HCT116 (cell line): ENCODE measurements at regions not wholly inside any gene's neighbourhood (a gene's known extent, or its start where the extent isn't known, plus 50 kb on each side); places are given as distances from the start of the nearest gene placed in this dataset.

Experiments used
- ATAC-seq: fragments of 200-7000 bp; cut with Tn5 transposase; 2 replicates; pipeline ENCODE4 v1.9.1; 2020; ENCODE audit warnings: mild to moderate bottlenecking, moderate library complexity
- BruUV-seq: library from RNA; stranded (reverse); fragments of 400-500 nt; replicated peaks from 2 replicates; lab custom pipeline; 2021; lab: Mats Ljungman, UMichigan
- CTCF ChIA-PET: fragments of 300-600 bp; sonication (Branson Sonifier 250); formaldehyde crosslinking; loops from one replicate; lab custom pipeline; 2021; ENCODE audit warnings: antibody characterized with exemption; lab: Charles Lee
- POLR2A ChIA-PET: fragments of 300-600, 350-600 bp; sonication (Branson Sonifier 250); formaldehyde crosslinking; loops from one replicate; lab custom pipeline; 2021; ENCODE audit warnings: antibody characterized with exemption; lab: Charles Lee
- RAD21 ChIA-PET, 2 experiments: fragments of 300-600 bp; sonication (Branson Sonifier 250); formaldehyde crosslinking; loops; one replicate each; lab custom pipeline; 2023; ENCODE audit warnings: low total read pairs in 2 of 2; ENCODE audit not compliant: uncharacterized antibody in 2 of 2, unreplicated experiment in 2 of 2, low non-redundant PET in 1 of 2; lab: Charles Lee
- DNase-seq: peaks from one replicate; pipeline ENCODE4 v3.0.0-alpha.2; 2010; ENCODE audit warnings: low read depth, low spot score
- H2AFZ ChIP-seq: fragments of 200-600 bp; shearing (Covaris generic), sonication (generic); 2 replicates; pipeline ENCODE4 v1.6.1; 2017; ENCODE audit warnings: low read depth, mixed run types, mixed read lengths, antibody characterized with exemption, low read length; ENCODE audit not compliant: poor library complexity, severe bottlenecking
- H3K27ac ChIP-seq: 2 replicates; pipeline ENCODE4 v1.5.1; 2012; ENCODE audit warnings: low read depth, low read length
- H3K27me3 ChIP-seq: fragments of 200-600 bp; sonication (generic); 2 replicates; pipeline ENCODE4 v1.6.1; 2016; ENCODE audit warnings: mixed run types, low read length, mixed read lengths; ENCODE audit not compliant: insufficient read depth
- H3K36me3 ChIP-seq, 2 experiments: fragments of 200-500 bp in 1 of 2; fragments of 200-600 bp in 1 of 2; sonication (Bioruptor generic) in 1 of 2; sonication (generic) in 1 of 2; 2 replicates each; pipeline versions ENCODE4 v1.5.1 to v1.6.1; 2014 to 2016; ENCODE audit warnings: low read length in 2 of 2, inconsistent platforms in 1 of 2, mixed read lengths in 1 of 2, mixed run types in 1 of 2; ENCODE audit not compliant: insufficient read depth in 2 of 2, control insufficient read depth in 1 of 2
- H3K4me1 ChIP-seq, 2 experiments: fragments of 200-600 bp in 1 of 2; sonication (generic) in 1 of 2; 2 replicates each; pipeline versions ENCODE4 v1.5.1 to v1.6.1; 2012 to 2017; ENCODE audit warnings: low read length in 2 of 2, inconsistent platforms in 1 of 2, mild to moderate bottlenecking in 1 of 2, mixed read lengths in 1 of 2, mixed run types in 1 of 2, moderate library complexity in 1 of 2; ENCODE audit not compliant: insufficient read depth in 2 of 2, control insufficient read depth in 1 of 2
- H3K4me2 ChIP-seq: fragments of 200-600 bp; sonication (generic); 2 replicates; pipeline ENCODE4 v1.6.1; 2017; ENCODE audit warnings: mixed run types, low read length, mixed read lengths
- H3K4me3 ChIP-seq, 2 experiments: fragments of 200-600 bp in 1 of 2; sonication (generic) in 1 of 2; replicated peaks in 1 of 2; 2 replicates each; pipeline ENCODE4 v1.5.1; 2011 to 2016; ENCODE audit warnings: low read length in 2 of 2, control low read depth in 1 of 2, low read depth in 1 of 2, mild to moderate bottlenecking in 1 of 2, mixed read lengths in 1 of 2, mixed run types in 1 of 2
- H3K79me2 ChIP-seq: fragments of 200-600 bp; sonication (generic); 2 replicates; pipeline ENCODE4 v1.6.1; 2017; ENCODE audit warnings: mild to moderate bottlenecking, mixed run types, low read length, moderate library complexity, mixed read lengths; ENCODE audit not compliant: insufficient read depth
- H3K9ac ChIP-seq: fragments of 200-600 bp; sonication (generic); 2 replicates; pipeline ENCODE4 v1.6.1; 2016; ENCODE audit warnings: low read length, mixed read lengths
- H3K9me2 ChIP-seq: fragments of 200-600 bp; sonication (generic), shearing (Covaris generic); 2 replicates; pipeline ENCODE4 v1.6.1; 2017; ENCODE audit warnings: mixed run types, mild to moderate bottlenecking, moderate library complexity; ENCODE audit not compliant: insufficient read depth
- H3K9me3 ChIP-seq, 2 experiments: fragments of 200-500 bp in 1 of 2; fragments of 200-600 bp in 1 of 2; sonication (Bioruptor generic) in 1 of 2; sonication (generic) in 1 of 2; 2 replicates each; pipeline ENCODE4 v1.6.1; 2014 to 2017; ENCODE audit warnings: low read length in 2 of 2, mixed read lengths in 2 of 2, inconsistent platforms in 1 of 2, low read depth in 1 of 2, mild to moderate bottlenecking in 1 of 2, mixed run types in 1 of 2, moderate library complexity in 1 of 2; ENCODE audit not compliant: control insufficient read depth in 1 of 2, insufficient read depth in 1 of 2
- H4K20me1 ChIP-seq: fragments of 200-600 bp; sonication (generic), shearing (Covaris generic); 2 replicates; pipeline ENCODE4 v1.6.1; 2017; ENCODE audit warnings: mixed run types, mild to moderate bottlenecking, moderate library complexity; ENCODE audit not compliant: insufficient read depth
- CBX3 ChIP-seq: IDR thresholded peaks from 2 replicates; pipeline ENCODE4 v1.6.1; 2012; ENCODE audit warnings: low read depth
- CEBPB ChIP-seq: IDR thresholded peaks from 2 replicates; pipeline ENCODE4 v1.6.1; 2012; ENCODE audit warnings: low read depth
- CTCF ChIP-seq, 3 experiments: fragments of 200-600 bp in 1 of 3; sonication (generic) in 1 of 3; IDR thresholded peaks in 2 of 3; conservative IDR thresholded peaks in 1 of 3; 2 replicates each; pipeline ENCODE4 v1.5.1; 2012 to 2017; ENCODE audit warnings: low read depth in 2 of 3, low read length in 2 of 3, antibody characterized with exemption in 1 of 3, borderline replicate concordance in 1 of 3, control low read depth in 1 of 3, mild to moderate bottlenecking in 1 of 3, mixed read lengths in 1 of 3, mixed run types in 1 of 3, moderate library complexity in 1 of 3; ENCODE audit not compliant: insufficient read depth in 1 of 3
- EGR1 ChIP-seq: IDR thresholded peaks from 2 replicates; pipeline ENCODE4 v1.6.1; 2012; ENCODE audit warnings: low read depth
- ELF1 ChIP-seq: IDR thresholded peaks from 2 replicates; pipeline ENCODE4 v1.6.1; 2012; ENCODE audit warnings: low read depth, borderline replicate concordance
- EZH2 ChIP-seq: fragments of 200-600 bp; sonication (generic); IDR thresholded peaks from 2 replicates; pipeline ENCODE4 v1.6.1; 2017; ENCODE audit warnings: antibody characterized with exemption, mixed run types
- EZH2phosphoT487 ChIP-seq: fragments of 200-600 bp; IDR thresholded peaks from 2 replicates; pipeline ENCODE4 v1.6.1; 2018; ENCODE audit warnings: antibody characterized with exemption, borderline replicate concordance
- FOSL1 ChIP-seq: IDR thresholded peaks from 2 replicates; pipeline ENCODE4 v1.6.1; 2012; ENCODE audit warnings: low read depth
- JUND ChIP-seq: IDR thresholded peaks from 2 replicates; pipeline ENCODE4 v1.6.1; 2012
- POLR2A ChIP-seq: IDR thresholded peaks from 2 replicates; pipeline ENCODE4 v1.7.0; 2011; ENCODE audit warnings: borderline replicate concordance; ENCODE audit not compliant: insufficient read depth, insufficient read length; ENCODE audit errors: extremely low read depth
- POLR2AphosphoS5 ChIP-seq: IDR thresholded peaks from 2 replicates; pipeline ENCODE4 v1.6.1; 2011; ENCODE audit warnings: mild to moderate bottlenecking, low read depth, low read length, moderate library complexity
- TCF7L2 ChIP-seq: IDR thresholded peaks from 2 replicates; pipeline ENCODE4 v1.7.0; 2011; ENCODE audit warnings: borderline replicate concordance, inconsistent platforms; ENCODE audit not compliant: insufficient read depth, insufficient read length; ENCODE audit errors: extremely low read depth
- ZFX ChIP-seq: fragments of 450-650 bp; IDR thresholded peaks from 2 replicates; pipeline ENCODE4 v1.6.1; 2017
- ZNF274 ChIP-seq: fragments of 200-500 bp; sonication (Bioruptor generic); IDR thresholded peaks from 2 replicates; pipeline ENCODE4 v1.6.1; 2014; ENCODE audit warnings: mild to moderate bottlenecking, low read depth, low read length, inconsistent platforms
- intact Hi-C: fragments of 100-400 bp; cut with micrococcal nuclease; formaldehyde crosslinking; loops from 2 replicates; pipeline ENCODE4 v1.10.0; 2022
- TF ChIP-seq, protein P1 (sequence below): IDR thresholded peaks from 2 replicates; pipeline ENCODE4 v1.6.1; 2012
- TF ChIP-seq, protein P2 (sequence below): IDR thresholded peaks from 2 replicates; pipeline ENCODE4 v1.6.1; 2012; ENCODE audit warnings: low read depth

- TF ChIP-seq CEBPB (no peak), CBX3 (no peak), POLR2AphosphoS5 (no peak), CTCF (IDR thresholded peaks at IDR 0.05 in 2 of 3, conservative IDR thresholded peaks at IDR 0.05 in 1 of 3; ENCODE audit: borderline replicate concordance in 1 of 3, insufficient read depth in 1 of 3, low read depth in 2 of 3, low read length in 2 of 3) (no peak), POLR2A (no peak), EZH2phosphoT487 (no peak), EGR1 (no peak), ZFX (no peak), FOSL1 (no peak), ZNF274 (no peak), JUND (no peak), EZH2 (no peak), ELF1 (no peak), TCF7L2 (no peak)
- TF ChIP-seq, protein P1, sequence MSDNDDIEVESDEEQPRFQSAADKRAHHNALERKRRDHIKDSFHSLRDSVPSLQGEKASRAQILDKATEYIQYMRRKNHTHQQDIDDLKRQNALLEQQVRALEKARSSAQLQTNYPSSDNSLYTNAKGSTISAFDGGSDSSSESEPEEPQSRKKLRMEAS: no peak
- TF ChIP-seq, protein P2, sequence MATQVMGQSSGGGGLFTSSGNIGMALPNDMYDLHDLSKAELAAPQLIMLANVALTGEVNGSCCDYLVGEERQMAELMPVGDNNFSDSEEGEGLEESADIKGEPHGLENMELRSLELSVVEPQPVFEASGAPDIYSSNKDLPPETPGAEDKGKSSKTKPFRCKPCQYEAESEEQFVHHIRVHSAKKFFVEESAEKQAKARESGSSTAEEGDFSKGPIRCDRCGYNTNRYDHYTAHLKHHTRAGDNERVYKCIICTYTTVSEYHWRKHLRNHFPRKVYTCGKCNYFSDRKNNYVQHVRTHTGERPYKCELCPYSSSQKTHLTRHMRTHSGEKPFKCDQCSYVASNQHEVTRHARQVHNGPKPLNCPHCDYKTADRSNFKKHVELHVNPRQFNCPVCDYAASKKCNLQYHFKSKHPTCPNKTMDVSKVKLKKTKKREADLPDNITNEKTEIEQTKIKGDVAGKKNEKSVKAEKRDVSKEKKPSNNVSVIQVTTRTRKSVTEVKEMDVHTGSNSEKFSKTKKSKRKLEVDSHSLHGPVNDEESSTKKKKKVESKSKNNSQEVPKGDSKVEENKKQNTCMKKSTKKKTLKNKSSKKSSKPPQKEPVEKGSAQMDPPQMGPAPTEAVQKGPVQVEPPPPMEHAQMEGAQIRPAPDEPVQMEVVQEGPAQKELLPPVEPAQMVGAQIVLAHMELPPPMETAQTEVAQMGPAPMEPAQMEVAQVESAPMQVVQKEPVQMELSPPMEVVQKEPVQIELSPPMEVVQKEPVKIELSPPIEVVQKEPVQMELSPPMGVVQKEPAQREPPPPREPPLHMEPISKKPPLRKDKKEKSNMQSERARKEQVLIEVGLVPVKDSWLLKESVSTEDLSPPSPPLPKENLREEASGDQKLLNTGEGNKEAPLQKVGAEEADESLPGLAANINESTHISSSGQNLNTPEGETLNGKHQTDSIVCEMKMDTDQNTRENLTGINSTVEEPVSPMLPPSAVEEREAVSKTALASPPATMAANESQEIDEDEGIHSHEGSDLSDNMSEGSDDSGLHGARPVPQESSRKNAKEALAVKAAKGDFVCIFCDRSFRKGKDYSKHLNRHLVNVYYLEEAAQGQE: no peak
- no peaks in the 10 kb centered on the region for H3K79me2 ChIP-seq
- no peak overlapping the region for H2AFZ ChIP-seq
- no peak overlapping the region for H3K4me3 ChIP-seq
- ChIA-PET POLR2A (no interaction called here), RAD21 (no interaction called here), CTCF (no interaction called here)
- H3K9me2 ChIP-seq: no peaks in the 10 kb centered on the region
- no peaks in the 10 kb centered on the region for H3K27me3 ChIP-seq
- no TSS peak for BruUV-seq
- no peak overlapping the region for H3K4me2 ChIP-seq
- no peaks in the 10 kb centered on the region for H3K36me3 ChIP-seq
- no peak overlapping the region for H3K9ac ChIP-seq
- intact Hi-C loops: no loop called here
- no peaks in the 10 kb centered on the region for H3K9me3 ChIP-seq
- no peak for DNase-seq
- no peaks in the 10 kb centered on the region for H3K4me1 ChIP-seq
- ATAC-seq: no peak
- no peak overlapping the region for H3K27ac ChIP-seq
- H4K20me1 ChIP-seq: no peaks in the 10 kb centered on the region
These were observed 480.3 kb upstream of the NR3C2 start for GRCh38 chr4:148922497-148922896.
